GM12872 (cell line): ENCODE measurements at regions not wholly inside any gene's neighbourhood (a gene's known extent, or its start where the extent isn't known, plus 50 kb on each side); places are given as distances from the start of the nearest gene placed in this dataset.

Experiments used
- TF ChIP-seq, protein P1 (sequence below): IDR thresholded peaks from 3 replicates; pipeline ENCODE4 v1.5.1; 2011; ENCODE audit warnings: low read depth, mild to moderate bottlenecking, low read length, moderate library complexity; ENCODE audit not compliant: insufficient read depth

DNA sequence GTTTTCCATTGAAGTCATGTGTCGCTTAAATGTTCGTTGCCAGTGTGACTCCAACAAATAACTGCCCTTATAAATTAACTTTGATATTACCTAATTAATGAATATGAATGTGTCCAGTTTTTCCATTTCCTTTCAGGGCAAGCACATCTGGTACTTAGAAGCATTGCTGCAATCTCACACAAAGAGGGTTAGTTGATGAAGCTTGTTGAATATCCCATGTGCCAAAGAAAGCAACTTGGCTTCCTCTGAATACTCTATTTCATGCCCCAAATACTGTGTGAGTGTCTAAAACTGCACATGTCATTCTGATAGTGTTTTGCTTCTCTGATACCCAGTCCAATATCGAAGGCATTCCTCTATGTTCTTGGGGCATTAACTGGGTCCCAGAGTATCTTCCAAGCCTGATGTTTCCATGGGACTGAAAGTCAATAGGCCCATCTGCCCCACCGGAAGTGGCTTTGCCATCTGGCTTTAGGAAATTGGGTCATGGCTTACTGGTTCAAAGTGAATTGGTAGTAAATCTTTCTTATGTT lies 75.8 kb upstream of the CNTN1 start:
- TF ChIP-seq, protein P1, sequence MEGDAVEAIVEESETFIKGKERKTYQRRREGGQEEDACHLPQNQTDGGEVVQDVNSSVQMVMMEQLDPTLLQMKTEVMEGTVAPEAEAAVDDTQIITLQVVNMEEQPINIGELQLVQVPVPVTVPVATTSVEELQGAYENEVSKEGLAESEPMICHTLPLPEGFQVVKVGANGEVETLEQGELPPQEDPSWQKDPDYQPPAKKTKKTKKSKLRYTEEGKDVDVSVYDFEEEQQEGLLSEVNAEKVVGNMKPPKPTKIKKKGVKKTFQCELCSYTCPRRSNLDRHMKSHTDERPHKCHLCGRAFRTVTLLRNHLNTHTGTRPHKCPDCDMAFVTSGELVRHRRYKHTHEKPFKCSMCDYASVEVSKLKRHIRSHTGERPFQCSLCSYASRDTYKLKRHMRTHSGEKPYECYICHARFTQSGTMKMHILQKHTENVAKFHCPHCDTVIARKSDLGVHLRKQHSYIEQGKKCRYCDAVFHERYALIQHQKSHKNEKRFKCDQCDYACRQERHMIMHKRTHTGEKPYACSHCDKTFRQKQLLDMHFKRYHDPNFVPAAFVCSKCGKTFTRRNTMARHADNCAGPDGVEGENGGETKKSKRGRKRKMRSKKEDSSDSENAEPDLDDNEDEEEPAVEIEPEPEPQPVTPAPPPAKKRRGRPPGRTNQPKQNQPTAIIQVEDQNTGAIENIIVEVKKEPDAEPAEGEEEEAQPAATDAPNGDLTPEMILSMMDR: no peak

DNA sequence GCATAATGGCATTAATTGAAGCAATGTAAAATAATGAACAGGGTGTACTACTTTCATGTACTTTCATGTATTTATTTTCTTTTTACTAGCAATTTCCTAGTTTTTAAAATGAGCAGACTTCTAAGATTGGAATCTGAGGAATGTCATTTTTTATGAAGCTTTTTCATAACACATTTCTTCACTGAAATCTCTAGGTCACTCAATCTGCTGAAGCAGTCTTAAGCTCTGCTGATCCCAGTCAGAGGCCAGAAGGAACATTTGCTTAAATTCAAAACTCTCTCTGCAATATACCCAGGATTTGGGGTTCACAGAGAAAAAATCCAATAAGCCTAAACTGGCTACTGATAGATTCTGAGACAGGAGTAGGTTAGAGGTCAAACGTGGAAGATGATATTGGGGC lies 73.6 kb upstream of the CNTN1 start:
- TF ChIP-seq, protein P1: no peak

DNA sequence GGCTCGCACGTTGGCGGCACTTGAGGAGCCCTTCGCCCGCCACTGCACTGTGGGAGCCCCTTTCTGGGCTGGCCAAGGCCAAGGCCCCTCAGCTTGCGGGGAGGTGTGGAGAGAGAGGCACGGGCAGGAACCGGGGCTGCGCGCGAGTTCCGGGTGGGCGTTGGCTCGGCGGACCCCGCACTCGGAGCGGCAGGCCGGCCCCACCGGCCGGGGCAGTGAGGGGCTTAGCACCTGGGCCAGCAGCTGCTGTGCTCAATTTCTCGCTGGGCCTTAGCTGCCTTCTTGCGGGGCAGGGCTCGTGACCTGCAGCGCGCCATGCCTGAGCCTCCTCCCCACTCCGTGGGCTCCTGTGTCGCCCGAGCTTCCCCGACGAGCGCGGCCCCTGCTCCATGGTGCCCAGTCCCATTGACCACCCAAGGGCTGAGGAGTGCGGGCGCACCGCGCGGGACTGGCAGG lies 71.6 kb upstream of the CNTN1 start:
- TF ChIP-seq, protein P1: no peak

DNA sequence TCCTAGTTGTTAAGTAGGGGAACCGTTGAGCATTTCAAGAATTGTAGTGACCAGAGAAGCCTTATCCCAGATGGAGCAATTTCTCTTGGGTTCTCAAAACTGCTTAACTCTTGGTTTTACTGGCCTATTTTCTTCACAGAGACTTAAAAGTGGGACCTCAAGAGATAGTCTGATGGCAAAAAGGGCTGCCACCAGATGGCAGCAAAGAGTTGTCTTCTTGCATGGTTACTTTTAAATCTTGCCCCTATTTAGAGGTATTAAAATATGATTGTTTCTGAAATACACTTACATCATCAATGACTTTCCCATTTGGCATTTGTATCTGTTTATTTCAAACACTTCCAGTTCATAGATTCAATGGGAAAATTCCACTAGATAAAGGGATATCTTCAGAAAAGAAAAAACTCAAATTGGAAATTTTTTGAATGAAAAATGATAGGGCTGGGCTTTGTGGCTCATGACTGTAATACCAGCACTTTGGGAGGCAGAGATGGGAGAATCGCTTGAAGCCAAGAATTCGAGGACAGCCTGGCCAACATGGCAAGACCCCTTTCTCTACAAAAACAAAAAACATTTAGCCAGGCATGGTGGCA lies 69.9 kb upstream of the CNTN1 start:
- TF ChIP-seq, protein P1: peak; percentile 73

DNA sequence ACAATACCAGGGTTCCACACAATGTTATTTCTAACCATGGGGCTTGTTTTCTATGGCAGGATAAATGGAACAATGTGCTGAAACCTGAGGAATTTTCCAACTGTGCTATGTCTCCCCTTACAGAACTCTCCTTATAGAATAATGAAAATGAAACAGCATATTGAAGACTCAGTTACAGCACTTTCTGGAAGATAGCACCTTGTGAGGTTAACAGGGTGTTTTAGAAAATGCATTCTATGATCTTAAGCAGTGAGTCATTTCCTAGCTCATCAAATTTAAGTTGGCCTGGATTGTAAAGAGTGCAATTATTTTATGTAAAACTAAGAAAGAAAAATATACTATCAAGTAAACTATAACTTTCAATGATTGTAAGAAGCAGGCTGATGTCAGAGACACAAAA lies 60.1 kb upstream of the CNTN1 start:
- TF ChIP-seq, protein P1: no peak

DNA sequence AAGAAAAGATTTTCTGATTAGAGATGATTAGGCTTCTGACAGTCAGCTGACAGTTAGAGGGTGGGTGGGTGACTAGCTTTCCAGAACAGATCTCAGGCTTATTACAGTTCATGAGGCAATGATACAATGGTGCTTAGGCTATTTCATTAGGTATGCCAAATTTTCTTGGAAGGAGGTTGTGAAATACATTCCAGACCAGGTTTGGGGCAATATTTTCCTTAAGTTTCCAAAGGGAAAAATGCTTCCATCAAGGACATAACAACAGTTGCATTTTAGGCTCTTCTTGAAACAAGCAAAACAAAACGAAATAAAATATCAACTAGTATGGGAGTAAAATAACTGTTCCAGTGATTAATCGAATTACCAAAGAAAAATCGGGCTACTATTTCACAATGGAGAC lies 59.3 kb upstream of the CNTN1 start:
- TF ChIP-seq, protein P1: no peak

DNA sequence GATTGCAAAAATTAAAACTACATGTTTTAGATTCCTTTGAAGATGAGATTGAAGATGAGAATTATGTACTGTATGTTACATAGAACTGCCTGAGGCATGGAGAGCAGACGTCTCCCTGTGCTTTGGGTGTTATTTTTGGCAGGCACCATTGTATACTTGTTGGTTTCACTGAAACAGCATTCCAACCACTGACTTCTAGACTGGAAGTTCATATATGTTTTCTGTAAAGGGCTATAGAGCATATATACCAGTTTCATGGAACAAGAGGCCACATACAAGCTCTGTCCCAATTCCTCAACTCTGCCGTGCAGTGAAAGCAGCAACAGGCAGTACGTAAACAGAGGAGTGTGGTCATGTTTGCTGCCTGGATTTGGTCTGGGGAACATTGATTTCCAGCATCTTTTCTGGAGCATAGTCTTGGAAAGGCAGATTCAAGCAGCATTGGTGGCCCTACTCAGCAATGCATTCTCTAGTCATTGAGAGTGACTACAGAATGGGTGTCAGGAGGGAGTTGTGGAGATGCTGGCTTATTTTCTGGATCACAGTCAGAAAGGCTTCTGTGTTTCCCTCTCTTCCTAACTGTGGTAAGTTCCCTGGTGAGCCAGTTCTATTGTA lies 57.6 kb upstream of the CNTN1 start:
- TF ChIP-seq, protein P1: no peak
